ENCODE measurements at regions not wholly inside any gene's neighbourhood (a gene's known extent, or its start where the extent isn't known, plus 50 kb on each side); places are given as distances from the start of the nearest gene placed in this dataset. TPM values are rescaled to one million over a fixed set of nuclear protein-coding genes. Genes with fewer than 3 reads are reported as not detected.
A peak's percentile ranks its signal among the peaks of the same experiment; 100 is the strongest.

Small RNA genes lying in the stretch of these regions (small RNA-seq; reads per million reads assigned to genes)
- gene MIR138-1 (2.3 reads per million, percentile 57 among the genes with 10 or more reads in this experiment), gene RNU6-367P (not detected)

All from Karpas-422 (cell line).